ENCODE measurements at regions not wholly inside any gene's neighbourhood (a gene's known extent, or its start where the extent isn't known, plus 50 kb on each side); places are given as distances from the start of the nearest gene placed in this dataset.

GRCh38 chr5:8766448-8766847, 779.4 kb downstream of the SEMA5A start:
- DNase-seq: no peak

GRCh38 chr5:8767111-8767510, 778.8 kb downstream of the SEMA5A start:
- DNase-seq: no peak

- DNase-seq: no peak
These were observed 778.1 kb downstream of the SEMA5A start for GRCh38 chr5:8767746-8768145.

DNA sequence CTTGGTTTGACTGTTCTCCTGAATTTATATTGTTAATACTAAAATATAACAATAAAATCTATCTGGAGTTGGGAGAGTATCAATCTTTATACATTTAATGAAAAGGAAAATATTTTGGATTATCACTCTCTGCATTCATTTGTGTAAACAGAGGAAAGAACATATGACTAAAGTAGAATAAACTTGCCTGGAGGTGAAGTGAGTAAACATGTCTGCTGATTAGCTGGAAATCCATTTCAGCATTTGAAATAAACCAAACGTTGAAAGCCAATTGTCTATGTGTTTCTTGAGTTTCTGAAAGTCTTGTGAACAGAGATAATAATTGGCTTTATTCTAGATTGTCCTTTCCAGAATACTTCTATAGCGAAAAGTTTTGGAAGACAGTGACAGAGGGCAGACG, 776.2 kb downstream of the SEMA5A start:
- no peak for DNase-seq

DNA sequence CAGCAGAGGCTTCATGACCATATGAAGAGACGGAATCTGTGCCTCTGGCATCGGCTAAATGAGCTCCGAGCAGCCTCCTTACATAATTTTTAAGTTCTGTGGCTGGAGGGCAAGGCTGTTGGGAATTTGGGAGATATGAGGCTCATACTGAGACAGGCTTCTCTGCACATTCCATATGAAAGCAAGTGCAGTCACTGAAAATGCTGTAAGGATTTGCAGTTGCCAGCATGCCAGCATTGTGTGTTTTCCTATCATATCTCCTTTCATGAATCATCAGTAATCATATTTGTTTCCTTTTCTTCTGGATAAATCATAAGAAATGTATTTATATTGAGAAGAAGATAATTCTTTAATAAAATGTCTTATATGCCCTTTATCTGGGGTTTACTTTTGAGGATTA, 775.4 kb downstream of the SEMA5A start:
- DNase-seq: no peak

DNA sequence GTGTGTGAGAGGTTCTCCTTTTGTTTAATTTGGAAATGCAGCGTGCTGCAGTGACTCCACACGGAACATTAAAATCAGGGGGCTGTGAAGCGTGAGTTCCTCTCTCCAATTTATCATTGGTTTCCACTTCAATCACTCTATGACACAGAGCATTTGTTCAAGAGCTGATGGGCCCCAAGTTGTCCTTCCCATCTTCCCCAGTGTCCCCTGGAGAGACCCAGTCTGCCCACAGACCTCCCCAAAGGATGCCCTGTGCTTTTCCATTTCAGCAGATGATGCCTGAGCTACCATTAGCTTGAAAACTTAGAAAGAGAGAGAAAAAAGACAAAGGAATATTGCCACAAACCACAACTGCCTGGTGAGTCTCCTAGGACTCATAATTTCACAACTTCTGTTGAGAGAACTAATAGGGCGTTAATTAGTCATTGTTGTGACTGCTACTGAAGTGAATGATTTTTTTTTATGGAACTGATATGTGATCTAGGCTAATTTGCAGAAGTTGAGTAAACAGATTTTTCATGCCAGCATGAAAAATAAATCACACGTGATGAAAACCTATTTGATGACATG, 772.7 kb downstream of the SEMA5A start:
- no peak for DNase-seq

- DNase-seq: no peak
These were observed 761.2 kb downstream of the SEMA5A start for GRCh38 chr5:8784692-8785091.

DNA sequence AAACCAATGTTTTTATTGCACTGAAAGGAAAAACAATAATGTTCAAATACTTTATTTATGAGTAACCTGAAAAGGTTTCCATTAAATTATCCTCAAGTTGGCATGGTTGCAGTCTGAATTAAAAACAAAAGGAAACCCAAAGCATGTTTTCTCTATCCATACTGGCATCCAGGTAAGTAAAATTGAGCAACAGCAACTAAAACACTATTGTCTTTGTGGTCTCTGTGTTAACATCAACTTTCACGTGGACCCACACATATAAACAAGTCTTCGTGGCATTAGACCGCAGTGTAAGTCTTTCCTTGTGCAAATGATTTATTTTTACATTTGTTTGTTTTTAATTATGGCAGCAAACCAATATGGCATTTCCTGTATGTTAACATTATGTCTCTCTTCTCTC, 757.6 kb downstream of the SEMA5A start:
- no peak for DNase-seq

DNA sequence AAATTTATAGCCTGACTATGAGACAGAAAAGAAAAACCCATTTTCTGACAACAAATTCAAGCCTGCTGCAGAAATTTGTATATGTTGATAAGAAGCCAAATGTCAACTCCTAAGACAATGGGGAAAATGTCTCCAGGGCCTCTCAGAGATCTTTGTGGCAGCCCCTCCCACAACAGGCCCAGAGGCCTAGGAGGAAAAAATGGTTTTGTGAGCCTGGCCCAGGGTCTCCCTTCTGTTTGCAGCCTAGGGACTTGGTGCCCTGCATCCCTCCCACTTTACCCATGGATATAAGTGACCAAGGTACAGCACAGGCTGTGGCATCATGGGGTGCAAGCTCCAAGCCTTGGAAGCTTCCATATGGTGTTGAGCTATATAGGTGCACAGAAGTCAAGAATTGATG, 740.2 kb downstream of the SEMA5A start:
- no peak for DNase-seq

- no peak for DNase-seq
These were observed 738.2 kb downstream of the SEMA5A start for GRCh38 chr5:8807636-8808035.

DNA sequence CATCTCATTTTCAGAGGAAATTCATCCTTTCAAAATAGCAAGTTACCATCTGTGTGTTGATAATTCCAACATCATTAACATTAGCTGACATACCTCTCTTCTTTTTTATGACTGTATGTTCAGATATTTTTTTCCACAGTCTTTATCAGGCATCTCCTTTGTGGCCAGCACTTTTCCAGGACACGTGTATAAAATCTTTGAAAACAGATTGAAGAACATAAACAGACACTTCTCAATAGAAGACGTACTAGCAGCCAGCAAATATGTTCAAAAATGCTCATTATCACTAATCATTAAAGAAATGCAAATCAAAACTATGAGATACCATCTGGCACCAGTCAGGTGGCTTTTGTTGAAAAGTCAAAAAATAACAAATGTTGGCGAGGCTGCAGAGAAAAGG, 734.3 kb downstream of the SEMA5A start:
- no peak for DNase-seq

DNA sequence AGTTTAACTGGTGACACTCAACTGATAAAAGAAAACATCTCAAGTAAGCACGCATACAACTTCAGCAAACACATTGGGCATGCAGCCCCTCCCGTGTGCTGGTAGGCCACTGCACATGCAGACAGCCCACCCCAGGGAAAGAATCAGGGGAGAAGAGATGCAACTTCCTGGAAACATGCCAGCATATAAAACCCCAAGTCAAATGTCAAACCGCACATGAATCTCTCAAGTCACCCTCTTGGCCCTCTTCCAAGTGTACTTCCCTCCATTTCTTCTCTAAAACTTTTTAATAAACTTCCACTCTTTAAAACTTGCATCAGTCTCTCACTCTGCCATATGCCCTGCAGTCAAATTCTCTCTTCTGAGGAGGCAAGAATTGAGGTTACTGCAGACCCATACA, 732.7 kb downstream of the SEMA5A start:
- DNase-seq: no peak

- DNase-seq: no peak
These were observed 731.8 kb downstream of the SEMA5A start for GRCh38 chr5:8814105-8814504.

GRCh38 chr5:8824371-8824770, 721.5 kb downstream of the SEMA5A start:
- DNase-seq: no peak

DNA sequence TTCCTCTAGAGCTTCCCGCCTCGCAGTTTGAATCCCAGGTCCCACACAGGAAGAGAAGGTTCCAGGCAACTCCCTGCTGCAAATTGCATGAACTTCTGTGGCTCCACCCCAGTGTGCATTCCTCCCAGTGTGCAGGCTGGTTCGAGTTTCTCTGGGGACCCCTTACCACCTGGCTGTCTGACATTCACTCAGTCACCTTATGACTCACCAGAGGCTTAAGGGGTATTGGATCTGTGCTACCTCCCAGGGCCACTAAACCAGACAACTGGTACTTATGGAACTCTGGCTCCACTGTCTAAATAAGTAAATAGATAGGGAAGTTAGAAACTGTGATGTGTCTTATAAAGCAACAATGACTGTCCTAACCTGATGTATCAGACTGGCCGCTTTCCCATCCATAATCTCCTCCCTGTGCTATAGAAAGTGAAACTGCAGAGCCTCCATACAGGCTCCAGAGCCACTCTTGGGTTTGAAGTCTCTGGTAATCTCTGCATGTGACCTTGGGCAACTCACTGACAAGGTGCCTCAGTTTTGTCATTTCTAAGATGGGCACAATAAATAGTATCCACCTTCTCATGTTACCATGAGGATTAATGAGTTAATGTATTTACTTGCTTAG, 720.6 kb downstream of the SEMA5A start:
- DNase-seq: no peak

- DNase-seq: no peak
These were observed 719.4 kb downstream of the SEMA5A start for GRCh38 chr5:8826508-8826907.

DNA sequence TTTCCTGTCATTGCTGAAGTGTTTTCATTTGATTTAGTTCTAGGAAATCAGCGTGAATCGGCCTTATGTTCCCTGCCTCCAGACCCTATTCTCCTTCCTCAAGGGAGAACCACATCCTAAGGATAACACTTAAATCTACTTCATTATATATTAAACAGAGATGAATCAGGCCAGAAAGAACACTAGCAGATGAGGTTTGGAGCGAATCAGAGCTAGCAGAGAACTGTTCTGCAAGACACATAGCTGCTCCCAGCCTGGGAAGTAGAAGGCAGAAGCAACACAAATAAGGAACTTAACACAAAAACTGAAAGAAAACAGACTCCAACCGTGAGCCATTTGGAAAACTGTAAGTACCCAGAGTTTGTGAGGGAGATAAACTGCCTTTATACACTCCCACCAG, 718.2 kb downstream of the SEMA5A start:
- no peak for DNase-seq

DNA sequence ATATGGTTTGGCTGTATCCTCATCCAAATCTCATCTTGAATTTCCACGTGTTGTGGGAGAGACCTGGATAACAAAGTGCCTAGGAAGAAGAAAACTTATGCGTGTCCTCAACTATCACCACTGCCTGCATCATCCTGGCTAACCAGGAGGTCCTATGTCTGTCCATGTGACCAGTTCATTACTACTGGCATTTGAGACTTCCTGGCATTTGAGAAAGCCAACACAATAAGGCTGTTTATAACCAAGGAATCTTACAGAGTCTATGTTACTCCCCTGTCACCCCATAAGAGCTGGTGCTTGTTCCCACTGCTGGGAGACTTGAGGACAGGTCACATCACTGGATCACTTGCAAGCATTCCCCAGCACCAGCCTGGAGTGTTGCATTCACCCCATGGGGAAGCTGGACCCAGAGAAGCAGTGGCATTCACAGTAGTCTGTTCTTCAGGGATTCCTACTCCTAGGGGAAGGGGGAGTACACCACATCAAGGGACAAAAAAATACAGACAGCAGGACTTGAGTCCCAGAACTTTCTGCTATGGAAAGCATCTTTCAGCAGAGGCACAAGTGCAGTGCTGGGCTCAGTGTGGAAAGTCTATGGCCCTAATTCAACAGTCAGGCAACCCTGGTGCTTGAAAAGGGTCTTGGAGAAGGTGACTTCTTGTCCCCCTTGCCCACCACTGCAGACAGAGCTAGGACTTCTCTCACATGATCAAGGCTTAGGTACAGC, 717.1 kb downstream of the SEMA5A start:
- DNase-seq: no peak

- no peak for DNase-seq
These were observed 716.4 kb downstream of the SEMA5A start for GRCh38 chr5:8829323-8830029.

DNA sequence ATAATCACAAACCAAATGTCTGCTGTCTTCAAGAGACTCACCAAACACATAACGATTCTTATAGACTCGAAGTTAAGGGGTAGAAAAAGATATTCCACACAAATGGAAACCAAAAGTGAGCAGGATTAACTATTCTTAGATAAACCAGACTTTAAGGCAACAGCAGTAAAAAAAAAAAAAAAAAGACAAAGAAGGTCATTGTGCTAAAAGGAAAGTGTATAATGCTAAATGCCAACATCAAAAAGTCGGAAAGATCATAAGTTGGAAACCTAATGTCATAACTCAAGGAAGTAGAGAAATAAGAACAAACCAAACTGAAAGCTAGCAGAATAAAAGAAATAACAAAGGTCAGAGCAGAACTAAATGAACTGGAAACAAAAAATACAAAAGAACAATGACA, 714.6 kb downstream of the SEMA5A start:
- DNase-seq: no peak

- no peak for DNase-seq
These were observed 714.0 kb downstream of the SEMA5A start for GRCh38 chr5:8831854-8832253.

DNA sequence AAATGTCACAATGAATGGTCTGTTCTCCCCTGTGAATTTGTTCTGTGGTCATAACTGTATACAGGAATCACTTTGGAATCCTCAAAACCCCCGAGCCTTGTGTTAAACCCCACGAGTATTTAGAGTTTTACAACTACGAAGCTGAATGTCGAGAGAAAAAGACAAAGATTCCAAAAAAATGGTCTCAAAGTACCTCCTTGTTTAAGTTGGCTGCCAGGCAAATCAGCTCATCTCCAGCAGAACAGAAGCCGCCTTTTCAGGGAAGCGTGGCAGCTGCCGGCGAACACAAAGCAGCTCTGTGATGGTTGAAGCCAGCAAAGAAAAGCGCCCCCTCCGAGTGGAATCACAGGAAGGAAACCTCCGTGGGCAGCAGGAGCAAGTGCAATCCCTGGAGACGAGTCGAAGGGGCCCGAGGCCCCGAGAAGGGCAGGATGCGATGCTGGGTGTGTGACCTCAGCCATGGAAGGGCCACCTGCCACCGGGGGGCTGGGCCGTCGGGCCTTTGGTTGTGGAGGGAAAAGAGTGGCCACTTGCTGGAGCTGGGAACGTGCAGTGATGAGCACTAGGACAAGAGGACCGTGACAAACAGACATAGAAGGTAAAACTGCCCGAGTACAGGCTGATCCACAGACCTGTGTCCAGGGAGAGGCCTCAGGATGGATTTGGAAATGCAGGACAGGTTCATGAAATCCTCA, 706.4 kb downstream of the SEMA5A start:
- peak in 54 of 56 donors; percentile 15 to 90 (median 72) for DNase-seq
